Effector CD4-positive, alpha-beta T cell (primary cell): ENCODE measurements at regions not wholly inside any gene's neighbourhood (a gene's known extent, or its start where the extent isn't known, plus 50 kb on each side); places are given as distances from the start of the nearest gene placed in this dataset.

Experiments
- DNase-seq: peaks from one replicate; pipeline ENCODE4 v3.0.0-alpha.2; 2020

DNA sequence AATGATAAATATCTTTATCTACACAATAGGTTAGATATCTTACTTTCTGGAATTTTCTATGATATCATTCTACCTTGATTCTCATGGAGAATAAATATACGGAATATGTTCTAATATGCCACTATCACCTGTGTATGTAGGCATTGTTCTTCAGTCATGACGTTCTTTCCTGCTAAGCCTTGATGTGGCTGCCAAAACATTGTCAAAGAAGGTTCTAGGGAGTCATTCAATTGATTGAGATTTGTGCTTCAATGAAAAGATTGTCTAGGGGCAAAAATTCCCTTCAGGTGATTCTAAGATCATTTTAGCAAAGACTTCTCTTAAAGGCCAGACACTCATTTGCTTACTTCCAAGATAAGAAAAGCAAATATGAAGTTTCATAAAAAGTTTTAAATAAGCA, 118.1 kb downstream of the MAT2B start:
- no peak for DNase-seq

DNA sequence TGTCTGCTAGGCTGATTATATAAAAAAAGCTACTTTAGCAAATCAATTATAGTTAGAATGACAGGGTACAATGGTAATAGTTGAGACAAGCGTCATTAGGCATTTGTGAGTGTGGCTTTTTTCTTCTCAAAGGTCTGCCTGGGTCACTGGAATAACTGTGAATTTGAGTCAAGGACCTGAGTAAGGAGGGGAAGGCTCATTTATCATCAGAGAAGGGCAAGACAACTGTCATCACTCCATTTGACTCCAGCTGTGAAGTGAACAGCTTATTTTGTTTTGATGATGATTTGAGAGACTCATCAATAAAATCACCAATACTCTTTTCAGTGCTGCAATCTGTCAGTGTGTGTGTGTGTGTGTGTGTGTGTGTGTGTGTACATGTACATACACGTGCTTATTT, 118.6 kb downstream of the MAT2B start:
- no peak for DNase-seq

DNA sequence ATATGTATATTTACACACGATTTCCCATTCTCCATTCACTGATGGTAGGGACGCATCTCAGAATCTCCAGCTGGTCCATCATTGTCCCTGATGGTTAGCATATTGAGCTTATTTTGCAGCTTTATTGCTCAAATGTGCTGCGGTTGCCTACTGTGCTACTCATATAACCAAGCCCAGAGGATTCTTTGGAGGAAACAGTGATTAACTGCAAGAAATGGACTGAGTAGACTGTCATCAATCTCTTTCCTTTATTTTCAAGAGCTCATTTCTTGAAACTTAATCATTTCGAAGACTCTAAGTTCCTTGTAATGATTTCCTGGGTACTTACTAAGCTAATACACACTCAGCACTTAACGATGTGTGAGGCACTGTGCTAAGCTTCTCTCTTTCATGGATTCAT, 119.0 kb downstream of the MAT2B start:
- DNase-seq: no peak

DNA sequence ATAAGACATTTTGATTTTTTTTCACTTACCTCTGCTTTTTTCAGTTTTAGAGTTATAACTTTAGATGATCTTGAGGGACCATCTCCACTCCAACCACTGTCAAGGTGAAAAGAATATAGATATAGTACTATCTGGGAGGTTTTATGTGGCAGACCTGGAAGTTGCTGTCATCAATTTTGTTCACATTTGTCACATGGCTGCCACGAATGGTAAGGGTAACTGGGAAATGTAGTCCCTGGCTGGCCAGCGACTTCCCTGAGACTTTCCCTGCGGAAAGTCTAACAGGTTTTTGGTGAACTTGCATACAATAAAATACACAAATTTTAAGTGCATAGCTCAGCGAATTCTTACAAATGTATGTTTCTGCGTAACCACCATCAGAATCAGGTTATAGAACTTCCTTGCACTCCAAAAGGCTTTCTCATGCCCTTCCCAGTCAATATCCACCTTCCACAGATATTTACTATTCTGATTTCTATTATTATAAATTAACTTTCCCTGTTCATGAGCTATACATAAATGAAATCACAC, 121.5 kb downstream of the MAT2B start:
- no peak for DNase-seq

DNA sequence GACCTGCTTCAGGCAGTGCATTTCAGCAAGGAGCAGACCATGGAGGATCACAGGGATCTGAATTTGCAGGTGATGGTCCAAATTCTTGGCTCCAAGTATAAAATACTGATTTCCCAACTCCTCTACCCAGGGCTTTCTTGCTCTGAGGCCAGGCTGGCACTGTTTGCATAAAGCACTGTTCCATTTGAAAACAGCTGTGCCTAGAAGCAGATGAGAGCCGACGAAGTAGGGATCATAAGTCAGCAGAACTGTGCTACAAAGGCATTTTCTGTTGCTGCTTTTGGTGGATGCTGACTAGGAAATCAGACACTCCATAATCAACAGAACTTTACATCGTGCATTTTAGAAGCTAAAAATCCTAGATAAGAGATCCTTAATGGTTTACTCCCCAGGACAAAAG, 126.4 kb downstream of the MAT2B start:
- DNase-seq: no peak

DNA sequence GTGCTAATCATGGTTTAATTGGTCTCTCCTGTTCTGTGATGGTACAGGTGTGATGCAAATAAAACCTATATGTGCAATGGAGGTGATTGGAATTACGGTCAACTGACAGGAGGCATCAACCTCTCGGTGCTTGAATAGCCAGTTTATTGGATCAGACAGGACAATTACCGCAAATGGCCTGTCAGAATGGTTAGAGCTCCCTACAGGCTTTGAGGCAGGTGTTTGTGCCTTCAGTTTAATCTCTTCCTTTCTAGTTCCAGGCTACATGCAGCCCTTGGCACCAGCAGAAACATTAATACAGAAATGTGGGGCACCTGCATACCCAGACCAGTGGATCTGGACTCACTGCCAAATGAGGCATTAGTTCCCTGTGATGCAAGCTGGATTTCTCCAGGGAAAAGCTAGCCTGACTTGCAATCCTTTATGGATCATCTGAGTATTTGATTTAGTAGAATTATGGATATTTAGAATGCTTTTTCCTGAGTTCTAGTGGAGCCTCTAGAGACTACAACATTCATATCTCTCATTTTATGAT, 128.6 kb downstream of the MAT2B start:
- no peak for DNase-seq

DNA sequence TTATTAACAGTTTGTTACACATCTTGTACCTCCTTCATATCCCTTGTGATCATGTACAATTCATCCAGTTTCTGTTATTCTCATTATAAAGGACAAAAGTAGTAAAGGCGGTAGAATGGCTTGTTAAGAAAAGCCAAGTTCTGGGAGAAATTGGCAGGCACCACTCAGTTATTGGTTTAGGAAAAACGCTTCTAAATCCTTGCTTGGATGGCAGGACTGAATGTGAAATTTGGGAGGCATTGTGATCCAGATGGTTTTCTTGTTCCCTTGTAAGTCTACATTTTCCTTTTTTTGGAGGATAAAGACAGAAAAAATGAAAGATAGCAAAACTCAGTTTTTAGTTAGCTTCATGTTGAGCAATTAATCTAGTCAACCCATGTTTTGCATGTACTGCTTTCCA, 130.2 kb downstream of the MAT2B start:
- no peak for DNase-seq

DNA sequence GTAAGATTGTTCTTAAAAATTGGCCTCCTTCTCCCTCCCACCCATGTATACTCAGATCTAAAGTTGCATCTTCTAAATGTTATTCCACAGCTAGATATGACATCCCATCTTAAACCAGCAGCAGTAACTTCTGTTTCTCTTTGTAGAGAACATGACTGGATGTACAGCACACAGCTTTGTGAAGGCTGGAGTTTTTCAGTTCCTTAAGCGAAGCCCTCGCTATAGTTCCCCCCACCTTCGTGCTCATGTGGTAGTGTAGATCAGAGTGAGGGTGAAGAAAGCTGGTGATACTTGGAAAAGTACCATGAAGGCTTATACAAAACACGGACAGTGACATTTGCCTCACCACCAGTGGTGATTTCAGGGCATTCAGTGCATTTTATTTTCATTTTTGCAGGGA, 137.5 kb downstream of the MAT2B start:
- DNase-seq: no peak

DNA sequence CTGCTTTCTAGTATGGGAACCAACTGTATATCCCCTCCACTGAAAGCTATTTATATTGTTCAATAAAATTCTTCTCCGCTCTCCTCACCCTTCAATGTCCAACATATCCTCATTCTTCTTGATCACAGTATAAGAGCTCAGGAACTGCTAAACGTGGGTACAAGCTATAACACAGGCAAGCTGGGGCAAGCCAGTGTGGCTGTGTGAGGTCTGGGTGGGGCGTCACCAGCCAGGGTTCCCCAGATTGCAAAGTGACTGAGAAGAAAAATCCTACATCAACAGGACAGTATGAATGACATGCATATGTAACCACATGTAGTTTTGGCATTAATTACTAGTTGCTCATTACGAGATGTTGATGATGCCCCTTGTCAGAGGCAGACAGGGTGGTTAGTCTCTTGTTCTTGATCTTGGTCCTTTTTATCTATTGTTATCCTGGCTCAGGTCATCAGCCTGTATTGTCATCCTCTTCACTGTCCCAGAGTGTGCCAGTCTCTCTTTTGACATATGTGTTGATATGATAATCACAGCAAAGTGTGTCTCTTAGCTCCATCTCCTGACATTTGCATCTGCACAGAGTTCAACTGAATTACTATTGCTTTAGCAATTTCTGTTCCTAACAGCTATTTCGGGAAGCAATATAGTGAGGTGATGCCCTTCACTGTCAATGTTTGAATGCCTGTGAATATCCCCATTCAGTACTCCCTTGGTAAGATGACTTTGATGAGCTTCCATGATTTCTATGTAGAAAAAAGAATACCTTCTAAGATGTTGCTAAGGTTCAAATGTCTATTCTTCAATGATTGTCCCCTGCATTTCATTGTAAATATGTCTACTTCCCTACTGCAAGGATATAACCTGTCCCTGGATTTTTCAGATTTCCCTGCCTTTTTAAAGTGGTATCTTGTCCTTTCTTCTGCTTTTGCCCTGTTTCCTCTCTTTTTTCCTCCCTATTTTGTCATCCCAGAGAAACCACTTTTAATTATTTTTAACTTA, 140.3 kb downstream of the MAT2B start:
- no peak for DNase-seq

DNA sequence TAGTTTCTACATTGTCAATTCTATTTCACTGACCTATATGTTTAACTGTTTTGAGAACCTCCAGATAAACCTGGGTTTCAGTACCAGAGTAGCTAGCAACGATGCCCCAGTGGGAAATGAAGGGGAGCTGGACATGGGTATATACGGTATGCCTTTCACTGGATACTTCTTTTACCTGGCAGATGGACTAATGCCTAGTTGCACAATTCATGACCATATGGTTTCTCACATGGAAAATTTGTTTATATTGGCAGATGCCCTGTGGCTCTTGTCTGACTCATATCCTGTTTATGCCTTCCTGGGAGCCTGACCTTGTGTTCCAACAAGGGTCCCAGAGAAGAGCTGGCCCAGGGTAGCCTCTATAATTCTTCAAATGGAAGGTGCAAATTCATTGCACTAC, 144.1 kb downstream of the MAT2B start:
- DNase-seq: no peak

DNA sequence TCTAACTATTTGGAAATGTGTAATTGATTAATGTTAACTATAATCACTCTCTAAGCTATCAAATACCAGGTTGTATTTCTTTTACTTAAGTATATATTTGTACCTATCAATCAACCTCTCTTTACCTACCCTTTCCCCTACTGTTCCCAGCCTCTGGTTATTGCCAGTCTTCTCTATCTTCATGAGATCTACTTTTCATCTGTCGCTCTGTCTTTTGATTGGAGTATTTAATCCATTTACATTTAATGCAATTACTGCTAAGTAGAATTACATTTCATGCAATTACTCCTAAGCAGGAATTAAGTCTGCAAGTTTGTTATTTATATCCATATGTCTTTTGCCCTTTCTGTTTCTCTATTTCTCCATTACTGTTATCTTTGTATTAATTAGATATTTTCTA, 148.1 kb downstream of the MAT2B start:
- no peak for DNase-seq

DNA sequence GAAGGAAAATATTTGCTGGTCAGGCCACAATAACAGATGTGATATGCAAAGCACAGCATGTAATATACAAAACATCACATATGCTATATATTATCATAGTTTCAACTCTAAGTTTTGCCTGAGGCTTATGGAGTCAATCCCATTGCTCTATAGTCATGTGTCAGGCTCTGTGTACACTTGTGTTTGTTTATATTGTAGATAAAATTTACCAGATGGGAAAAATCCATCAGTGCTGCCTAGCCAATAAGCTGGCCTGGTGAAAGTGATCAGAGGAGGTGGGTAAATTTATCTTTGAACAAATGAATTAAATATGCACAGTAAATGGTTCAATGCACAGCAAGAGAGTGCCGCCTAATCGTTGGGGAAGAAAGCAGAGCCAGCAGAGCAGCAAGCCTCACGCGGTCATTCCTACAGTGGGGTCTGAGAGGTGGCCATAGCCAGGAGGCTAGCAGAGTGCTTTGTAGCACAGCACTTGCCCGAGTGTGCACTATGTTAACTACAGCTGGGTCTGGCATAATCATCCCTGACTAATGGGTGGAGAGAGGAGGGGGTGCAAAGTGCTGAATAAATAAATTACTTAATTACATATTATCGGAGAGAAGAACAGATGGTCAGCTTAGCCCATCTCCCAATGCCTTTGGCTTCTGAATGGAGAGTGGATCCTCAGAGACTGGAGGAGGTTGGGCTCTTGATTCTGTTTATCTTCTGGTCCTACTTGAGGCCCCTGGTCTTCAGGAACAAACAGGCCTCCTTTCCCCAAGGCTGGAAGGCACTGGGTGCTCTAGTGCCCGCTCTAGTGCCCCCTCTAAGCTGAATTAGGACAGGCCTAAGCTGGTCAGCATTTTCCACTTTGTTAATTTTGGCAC, 153.5 kb downstream of the MAT2B start:
- DNase-seq: no peak

DNA sequence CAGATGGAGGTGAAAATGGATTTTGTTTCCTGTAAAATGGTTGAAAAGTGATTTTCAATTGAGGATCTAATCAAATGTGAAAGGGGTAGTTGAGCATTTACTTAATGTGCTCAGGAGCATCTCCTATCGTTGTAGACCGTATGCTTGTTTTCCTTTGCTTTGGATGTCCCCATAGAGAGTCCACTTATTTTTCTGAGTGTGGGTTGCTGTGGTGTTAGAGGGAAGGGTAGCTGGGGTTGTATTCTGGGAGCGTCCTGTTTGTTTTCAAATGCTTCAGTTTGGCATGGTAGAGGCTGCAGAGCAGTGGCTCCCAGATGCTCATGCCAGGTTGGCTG, 154.1 kb downstream of the MAT2B start:
- DNase-seq: no peak

DNA sequence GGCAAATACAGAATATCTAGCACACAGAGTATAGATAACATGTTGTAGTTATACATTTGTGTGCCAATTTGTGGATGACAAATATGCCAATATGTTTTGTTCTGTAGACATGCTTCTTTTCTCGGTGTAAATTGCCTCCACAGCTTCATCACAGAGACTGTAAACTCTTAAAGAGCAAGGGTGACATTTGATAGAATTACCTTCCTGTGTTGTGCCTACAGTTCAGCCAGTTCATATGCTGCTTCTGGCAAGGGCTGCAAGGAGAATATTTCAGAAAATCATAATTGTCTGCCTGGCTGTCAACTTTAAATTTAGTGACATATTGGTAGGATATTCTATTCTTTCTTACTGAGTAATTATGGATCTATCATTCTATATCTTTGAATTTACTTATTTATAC, 155.1 kb downstream of the MAT2B start:
- no peak for DNase-seq

DNA sequence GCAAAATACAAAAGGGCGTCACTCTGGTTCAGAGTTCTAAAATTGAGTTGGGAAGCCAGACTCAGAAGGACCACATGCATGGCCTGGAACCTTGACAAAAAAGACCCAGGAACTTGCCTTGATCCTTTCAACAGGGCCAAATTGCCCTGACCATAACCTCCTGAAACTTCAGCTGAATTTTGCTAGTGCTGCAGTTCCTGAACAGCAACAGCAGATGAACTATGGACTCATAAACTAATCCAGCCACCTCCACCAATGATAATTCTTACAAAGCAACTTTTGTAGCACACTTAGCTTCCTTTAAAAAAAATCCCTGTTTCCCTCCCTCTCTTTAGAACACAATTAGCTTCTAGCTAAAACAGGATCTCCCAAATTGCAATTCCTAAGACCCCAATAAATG, 155.9 kb downstream of the MAT2B start:
- no peak for DNase-seq

DNA sequence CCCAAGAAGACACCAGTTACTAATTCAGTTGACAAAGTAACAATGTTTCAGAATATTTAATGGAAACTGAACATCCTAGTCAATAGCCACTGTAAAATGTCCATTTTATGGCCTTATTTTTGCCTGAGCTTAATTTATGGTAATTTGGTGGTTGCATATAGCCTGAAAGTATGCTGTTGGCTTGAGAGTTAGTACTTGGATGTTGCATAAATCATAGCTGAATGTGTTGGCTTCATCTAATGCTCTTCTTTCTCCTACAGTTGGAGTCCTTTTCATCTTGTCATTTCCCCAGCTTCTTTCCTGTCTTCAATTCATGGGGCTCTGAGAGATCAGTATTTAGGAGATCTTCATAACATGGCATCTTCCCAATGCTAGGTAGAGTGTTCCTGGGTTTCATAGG, 164.6 kb downstream of the MAT2B start:
- no peak for DNase-seq

DNA sequence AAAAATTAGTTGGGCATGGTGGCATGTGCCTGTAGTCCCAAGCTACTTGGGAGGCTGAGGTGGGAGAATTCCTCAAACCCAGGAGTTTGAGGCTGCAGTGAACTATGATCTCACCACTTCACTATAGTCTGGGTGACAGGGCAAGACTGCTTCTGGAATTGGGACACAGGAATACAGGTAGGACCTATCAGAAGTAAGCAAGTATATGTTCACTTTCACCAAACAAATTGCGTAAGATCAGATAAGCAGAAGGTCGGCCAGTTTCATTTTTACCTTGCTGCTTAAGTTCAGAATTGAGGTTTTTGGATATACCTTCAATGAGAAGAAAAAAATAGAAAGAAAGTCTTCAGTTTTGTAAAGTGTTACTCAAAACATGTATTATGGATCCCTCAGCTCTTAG, 171.7 kb downstream of the MAT2B start:
- no peak for DNase-seq

DNA sequence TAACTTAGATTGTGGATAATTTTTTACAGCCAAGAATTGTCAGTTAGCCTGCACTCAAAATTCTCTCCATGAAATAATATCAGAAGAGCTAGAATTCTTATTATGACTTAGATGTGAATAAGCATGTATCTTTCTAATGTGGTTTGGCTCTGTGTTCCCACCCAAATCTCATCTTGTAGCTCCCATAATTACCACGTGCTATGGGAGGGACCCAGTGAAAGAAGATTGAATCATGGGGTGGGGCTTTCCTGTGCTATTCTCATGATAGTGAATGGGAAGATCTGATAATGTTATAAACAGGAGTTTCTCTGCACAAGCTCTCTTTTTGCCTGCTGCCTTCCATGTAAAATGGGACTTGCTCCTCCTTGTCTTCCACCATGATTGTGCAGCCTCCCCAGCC, 176.8 kb downstream of the MAT2B start:
- DNase-seq: no peak

DNA sequence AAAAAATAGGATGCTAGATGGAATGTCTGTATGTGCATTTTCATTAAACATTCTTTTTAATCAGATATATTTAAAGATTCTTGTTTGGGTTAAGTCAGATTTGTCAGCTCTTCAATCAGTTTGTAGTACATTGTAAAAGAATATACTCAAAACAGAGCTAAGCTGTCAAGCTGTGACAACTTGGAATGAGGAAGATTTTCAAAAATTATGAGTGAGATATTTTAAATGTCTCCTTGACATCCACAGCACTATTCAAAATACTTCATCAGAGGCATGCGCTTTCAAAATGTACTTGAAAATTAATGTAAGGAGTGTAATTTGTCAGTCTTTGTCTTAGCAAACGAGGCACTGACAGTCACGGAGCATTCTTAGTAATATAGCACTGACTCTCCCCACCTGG, 182.0 kb downstream of the MAT2B start:
- DNase-seq: no peak

DNA sequence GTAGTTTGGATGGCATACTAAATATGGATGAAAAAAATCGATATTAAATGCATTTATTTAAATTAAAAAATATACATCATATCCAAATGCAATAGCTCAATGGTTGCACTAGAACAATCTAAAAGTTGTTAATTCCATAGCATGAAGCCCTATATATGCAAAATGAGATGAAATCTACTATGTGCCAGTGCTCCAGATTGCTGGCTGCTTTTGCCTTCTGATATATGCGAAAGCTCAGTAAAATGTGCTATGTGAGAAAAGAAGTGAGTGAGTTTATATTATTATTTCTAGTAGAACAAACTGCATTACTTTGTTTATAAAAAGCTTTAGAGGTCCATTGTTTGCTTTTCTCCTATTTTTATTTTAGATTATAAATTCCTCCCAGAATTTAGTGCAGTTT, 186.7 kb downstream of the MAT2B start:
- DNase-seq: no peak

DNA sequence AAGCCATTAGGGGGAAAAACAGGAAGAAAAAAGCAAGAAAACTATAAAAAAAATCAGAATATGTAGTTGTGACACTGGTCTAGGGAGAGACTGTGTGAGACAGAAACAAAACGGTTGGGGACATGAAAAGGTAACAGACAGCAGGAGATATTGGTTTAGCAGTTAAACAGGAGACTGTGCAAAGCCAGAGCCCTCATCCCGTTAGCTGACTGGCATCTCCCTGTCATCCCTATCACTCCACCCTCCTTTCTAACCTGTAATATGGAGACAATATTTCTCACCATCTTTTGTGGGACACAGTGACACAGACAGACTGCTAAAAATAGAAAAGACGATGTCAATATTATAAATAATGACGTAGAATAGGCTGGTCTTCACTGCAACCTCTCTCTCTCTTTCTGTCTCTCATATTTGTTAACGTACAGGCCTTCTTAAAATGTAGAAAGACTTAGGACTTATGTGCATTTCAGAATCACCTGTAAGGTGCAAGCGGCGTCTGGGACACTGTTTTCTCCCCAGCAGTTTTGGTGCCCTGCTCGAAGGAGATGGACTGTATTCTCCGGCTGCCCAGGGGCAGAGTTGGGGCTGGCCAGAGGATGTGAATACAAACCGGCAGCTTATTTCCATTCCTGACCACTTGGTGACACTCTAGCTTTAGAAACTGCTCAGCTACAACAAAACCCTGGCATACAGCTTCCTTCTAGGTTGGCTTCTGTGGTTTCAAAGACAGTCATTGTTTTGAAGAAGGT, 190.6 kb downstream of the MAT2B start:
- no peak for DNase-seq

DNA sequence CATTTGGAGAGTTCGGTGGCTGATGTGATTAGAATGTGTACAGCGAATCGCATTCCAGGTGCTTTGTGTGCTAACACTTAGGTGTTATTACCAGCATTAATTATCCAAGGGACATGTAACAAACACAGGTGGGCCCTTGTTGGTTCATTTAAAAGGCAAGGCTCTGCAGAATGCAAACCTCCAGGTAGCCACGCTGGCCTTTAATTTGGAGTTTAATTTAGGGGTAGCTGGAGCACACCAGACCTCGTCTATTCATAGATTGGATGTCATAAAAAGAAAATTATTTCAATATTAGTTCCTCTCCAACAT, 191.1 kb downstream of the MAT2B start:
- no peak for DNase-seq
